HG03575 (cell line): ENCODE measurements at regions not wholly inside any gene's neighbourhood (a gene's known extent, or its start where the extent isn't known, plus 50 kb on each side); places are given as distances from the start of the nearest gene placed in this dataset.
"Not testable (repeated sequence)": the region's sequence is repeated elsewhere in the genome, so short reads cannot be mapped to it uniquely, and the experiment has no call there.

Experiments used
- ATAC-seq: cut with Tn5 transposase; IDR thresholded peaks from one replicate; pipeline ENCODE4 v1.9.1; 2021; ENCODE audit not compliant: unreplicated experiment, insufficient number of reproducible peaks, low FRiP score; ENCODE audit errors: extremely low read depth

DNA sequence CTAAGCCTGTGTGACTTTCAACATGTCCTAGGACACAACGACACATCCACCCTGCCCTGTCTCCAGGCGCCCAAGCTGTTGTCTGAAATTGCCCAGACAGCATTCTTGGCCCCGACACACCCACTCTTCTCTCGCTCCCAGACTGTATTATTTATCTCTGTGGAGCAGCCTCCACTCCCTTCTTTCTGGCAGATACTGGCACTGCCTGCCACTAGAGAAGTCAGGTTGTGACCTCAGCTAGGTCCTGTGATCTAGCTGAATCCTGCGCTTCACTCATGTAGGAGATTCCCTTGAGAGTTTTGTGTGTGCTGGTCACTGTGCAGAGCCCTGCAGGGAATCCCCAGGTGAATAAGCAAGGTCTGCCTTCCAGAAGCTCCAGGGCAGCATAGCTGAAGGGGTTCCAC, 77.1 kb upstream of the TNP1 start:
- no peak for ATAC-seq

- no peak for ATAC-seq
Observed at GRCh38 chr2:216934623-216935022, 74.8 kb upstream of the TNP1 start.

DNA sequence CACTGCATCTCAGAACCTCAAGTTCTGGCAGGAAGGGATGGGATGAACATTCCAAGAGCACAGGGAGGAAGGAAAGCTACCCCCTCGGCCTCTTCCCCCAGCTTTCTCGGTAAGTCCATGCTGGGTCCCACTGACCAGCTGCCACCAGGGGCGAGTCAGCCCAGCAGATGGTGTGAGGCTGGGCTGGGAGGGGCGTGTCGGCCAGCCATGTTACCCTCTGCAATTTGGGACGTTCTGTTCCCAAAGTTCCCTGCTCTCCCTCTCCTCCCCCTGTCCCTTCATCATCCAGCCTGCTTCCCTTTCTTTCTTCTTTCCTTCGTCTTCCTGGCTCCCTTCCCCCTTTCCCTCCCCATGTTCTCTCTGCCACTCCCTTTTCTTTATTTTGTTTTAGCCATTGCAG, 74.3 kb upstream of the TNP1 start:
- no peak for ATAC-seq

DNA sequence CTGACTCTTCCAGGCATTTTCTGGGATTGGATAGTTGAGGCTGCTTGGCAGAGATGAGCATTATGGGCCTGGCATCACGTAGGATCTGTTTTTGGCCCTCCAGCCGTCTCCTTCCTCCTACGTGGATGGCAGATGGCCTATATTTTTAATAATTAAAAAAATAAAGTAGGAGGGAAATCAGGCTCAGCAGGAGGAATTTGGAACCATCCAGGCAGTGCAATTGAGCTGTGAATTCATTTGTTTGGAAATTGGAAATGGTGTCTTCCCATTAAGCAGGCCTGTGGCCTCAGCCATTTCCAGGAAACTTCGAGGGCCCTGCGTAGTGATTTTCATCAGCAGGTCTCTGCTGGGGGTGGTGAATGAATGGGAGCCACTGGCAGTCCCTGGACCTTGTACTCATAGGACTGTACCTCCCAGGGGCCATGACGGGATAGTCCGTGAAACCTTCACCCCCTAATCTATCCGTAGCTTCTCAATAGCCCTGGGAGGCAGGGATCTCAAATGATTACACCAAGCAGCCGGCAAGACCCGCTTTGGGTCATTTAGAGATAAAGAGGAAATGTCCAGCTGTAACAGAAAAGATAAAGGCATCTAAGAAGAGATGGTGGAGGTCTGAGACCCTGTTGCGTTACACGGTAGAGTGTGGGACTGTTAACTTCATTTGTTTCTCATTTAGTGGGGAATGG, 73.1 kb upstream of the TNP1 start:
- ATAC-seq = no peak

DNA sequence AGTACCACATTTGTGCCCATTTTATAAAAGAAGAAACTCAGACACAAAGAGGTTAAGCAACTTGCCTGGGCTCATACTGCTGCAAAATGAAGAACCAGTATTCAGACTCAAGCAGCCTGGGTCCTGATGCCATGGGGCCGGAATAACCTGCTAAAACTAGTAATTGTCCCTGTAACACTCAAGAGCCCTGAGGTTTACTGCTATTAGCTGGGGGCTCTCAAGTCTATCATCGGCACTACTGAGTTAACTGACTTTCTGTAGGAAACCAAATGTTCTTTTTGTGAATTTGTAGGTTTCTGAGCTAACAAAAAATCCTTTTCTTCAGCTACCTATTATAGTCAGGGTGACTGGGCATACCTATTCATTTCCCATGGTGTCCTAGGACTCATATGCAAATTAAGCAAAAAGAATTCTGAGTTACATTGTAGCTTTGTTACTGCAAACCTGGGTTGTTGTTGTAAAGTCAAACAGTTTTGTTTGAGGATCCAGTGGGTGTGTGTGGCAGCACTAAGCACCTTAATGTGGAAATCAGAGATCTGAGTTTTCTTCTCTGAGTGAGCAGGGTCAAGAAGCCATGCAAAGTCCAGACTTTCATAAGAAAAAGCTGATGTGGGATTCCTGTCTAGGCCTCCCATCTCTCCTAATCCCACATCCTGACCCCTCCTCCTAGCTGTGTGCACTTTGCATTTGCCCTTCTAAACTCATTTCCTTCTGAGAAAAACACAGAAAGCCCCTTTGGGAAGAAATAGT, 72.4 kb upstream of the TNP1 start:
- no peak for ATAC-seq

GRCh38 chr2:216930716-216931115, 70.9 kb upstream of the TNP1 start:
- ATAC-seq = no peak

DNA sequence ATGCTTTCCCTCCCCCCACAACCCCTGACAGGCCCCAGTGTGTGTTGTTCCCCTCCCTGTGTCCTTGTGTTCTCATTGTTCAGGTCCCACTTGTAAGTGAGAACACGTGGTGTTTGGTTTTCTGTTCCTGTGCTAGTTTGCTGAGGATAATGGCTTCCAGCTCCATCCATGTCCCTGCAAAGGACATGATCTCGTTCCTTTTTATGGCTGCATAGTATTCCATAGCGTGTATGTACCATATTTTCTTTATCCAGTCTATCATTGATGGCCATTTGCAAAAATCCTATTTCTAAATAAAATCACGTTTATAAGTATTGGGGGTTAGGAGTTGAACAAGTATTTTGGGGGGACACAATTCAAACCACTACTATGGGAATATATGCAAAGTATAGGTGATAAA, 69.5 kb upstream of the TNP1 start:
- ATAC-seq = not testable (repeated sequence)

- ATAC-seq = no peak
Observed at GRCh38 chr2:216927163-216927562, 67.3 kb upstream of the TNP1 start.

DNA sequence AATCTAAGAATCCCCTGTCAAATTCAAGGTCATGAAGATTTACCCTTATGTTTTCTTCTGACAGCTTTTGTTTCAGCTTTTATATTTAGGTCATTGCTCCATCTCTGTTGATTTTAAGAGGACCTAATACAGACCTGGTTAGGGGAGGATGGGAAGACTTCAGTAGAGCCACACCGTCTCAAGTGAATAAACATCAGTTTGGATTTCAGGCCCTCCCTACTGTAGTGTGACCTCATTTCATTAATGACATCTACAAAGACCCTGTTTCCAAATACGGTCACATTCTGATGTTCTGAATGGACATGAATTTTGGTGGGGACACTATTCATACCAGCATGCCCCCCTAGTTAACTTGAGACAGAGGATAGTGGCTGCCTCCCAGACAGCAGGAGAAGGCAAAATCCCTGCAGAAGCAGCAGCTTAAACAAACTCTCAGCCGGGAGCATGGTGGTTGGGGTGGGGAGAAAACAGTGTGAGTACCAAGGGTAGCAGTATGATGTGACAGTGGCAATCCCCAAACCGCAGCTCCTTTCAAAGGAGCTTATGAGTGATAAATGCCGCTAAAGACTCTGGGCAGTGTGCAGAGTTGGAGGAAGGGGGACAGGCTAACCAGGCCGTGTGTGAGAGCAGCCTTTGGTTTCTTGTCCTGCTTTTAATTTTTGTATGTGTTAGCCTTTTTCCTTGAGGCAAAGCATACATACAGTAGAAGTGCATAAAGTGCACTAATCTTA, 65.9 kb upstream of the TNP1 start:
- ATAC-seq = no peak

- no peak for ATAC-seq
Observed at GRCh38 chr2:216925006-216925405, 65.1 kb upstream of the TNP1 start.

GRCh38 chr2:216923706-216924105, 63.8 kb upstream of the TNP1 start:
- no peak for ATAC-seq

DNA sequence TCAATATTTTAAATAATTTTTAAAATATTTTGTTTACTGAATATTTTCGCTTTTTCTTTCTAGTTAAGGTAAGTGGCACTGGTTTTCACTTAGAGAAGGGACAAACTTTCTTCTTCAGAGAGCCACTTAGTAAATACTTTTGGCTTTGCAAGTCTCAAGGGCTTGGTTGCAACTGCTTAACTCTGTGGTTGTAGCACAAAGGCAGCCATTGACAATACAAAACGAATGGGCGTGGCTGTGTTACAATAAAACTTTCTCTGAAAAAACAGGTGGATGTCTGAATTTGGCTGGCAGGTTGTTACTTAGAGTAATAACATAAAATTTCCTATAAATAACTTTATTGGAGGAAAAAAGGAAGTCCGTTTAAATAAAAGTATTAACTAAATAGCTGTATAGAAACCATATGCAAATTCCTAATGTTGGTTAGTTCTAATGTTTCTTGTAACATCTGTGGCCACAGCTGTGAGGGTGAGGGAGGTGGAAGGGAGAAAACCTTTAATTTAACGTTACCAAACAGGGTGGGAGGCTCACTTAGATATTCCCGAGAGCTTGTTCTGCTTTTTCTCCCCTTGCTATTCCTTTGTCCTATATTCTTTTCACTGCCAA, 62.4 kb upstream of the TNP1 start:
- no peak for ATAC-seq

DNA sequence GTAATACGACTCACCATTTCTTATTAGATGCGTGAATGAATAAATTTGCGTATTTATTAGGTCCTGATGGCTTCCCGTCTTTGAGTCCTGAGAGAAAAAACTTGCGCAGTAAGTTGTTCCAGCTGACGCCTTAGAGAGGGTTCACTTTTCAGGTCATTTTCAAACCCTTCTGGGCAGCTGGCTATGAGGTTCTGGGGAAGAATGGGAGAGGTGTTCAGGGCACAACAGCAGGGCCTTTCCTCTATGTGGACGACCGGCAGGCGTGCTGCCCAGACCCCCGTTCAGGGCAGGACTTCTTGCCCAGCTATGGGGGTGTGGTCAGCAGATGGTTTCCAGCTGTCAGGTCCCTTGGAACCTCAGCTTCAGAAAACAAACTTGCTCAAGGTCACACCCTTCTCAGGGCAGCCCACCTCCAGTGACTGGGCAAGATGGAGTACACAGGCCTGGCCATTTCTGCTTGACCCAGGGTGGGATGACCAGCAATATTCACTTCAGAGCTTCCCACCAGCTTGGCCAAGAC, 61.1 kb upstream of the TNP1 start:
- ATAC-seq = no peak

DNA sequence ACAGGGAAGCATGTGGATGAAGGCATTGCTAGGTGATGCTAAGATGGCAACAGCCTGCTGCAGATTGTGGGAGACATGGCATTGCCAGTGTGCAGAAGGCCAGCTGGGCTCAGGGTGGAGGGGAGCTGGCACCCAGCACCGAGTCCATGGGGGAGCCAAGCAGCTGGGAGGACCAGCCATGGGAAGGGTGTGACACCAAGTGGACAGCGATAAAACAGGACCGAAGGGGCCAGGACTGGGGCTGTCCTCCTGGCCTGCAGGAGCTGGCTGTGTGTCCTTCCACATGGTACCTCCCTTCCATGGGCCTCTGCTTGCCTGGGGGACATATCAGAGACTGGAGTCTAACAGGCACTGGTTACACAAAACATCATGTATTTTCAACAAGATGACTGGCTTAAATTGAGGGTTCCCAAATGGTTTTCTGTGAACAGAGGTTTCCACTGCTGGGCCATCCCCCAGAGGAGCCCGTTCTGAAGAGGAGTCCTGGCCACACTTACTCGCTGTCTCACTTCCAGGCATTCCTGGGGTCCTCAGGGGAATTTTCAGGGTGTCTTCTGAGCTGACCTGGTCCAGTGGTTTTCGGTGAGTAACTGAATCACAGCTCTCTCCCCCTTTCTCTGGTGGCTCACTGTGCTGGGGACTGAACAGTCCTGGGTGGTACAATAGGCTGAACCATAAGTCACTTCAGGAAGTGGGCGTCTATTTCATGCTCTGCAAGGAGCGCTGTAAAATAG, 60.4 kb upstream of the TNP1 start:
- no peak for ATAC-seq

GRCh38 chr2:216918088-216918680, 58.3 kb upstream of the TNP1 start:
- ATAC-seq = no peak

DNA sequence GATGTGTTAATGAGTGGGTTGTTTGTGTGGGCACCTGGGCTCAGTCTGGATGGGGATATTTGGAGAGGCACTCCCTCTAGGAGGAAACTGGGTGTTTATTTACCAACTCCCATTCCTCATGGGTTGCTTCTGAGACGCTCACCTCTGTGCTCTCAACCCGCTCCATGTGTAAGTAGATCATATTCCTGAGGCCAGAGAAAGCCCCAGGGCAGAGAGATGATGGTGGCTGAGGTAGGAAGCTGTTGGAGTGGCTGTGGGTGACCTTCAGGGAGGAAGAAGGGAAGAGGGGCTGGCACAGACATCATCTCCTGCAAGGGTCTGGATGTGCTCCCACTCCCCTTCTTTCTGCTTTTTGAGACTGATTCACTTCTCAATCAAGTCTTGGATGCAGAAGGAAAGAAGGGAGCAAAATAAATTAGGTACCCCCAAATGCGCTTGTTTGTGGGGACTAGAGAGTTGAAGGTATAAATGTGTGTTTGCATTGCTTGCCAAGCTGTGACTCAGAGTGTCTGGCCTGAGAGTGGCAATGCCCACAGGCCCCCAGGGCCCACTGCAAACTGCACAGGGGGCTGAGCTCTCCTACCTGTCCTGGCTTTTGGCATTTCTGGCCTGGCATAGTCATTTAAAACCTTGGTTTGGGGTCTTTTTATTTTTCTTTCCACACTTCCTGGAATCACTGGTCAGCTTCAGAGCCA, 57.2 kb upstream of the TNP1 start:
- no peak for ATAC-seq

GRCh38 chr2:216915557-216916150, 55.8 kb upstream of the TNP1 start:
- no peak for ATAC-seq

GRCh38 chr2:216914491-216914890, 54.6 kb upstream of the TNP1 start:
- no peak for ATAC-seq
